Hematopoietic multipotent progenitor cell treated with erythropoietin and hydrocortisone succinate and interleukin-3 and kit ligand, for 4 days (in vitro differentiated cells): ENCODE measurements at regions not wholly inside any gene's neighbourhood (a gene's known extent, or its start where the extent isn't known, plus 50 kb on each side); places are given as distances from the start of the nearest gene placed in this dataset.
"Not testable (repeated sequence)": the region's sequence is repeated elsewhere in the genome, so short reads cannot be mapped to it uniquely, and the experiment has no call there.

ENCODE experiments used
- DNase-seq: peaks from one replicate; pipeline ENCODE4 v3.0.0-alpha.2; 2015

DNA sequence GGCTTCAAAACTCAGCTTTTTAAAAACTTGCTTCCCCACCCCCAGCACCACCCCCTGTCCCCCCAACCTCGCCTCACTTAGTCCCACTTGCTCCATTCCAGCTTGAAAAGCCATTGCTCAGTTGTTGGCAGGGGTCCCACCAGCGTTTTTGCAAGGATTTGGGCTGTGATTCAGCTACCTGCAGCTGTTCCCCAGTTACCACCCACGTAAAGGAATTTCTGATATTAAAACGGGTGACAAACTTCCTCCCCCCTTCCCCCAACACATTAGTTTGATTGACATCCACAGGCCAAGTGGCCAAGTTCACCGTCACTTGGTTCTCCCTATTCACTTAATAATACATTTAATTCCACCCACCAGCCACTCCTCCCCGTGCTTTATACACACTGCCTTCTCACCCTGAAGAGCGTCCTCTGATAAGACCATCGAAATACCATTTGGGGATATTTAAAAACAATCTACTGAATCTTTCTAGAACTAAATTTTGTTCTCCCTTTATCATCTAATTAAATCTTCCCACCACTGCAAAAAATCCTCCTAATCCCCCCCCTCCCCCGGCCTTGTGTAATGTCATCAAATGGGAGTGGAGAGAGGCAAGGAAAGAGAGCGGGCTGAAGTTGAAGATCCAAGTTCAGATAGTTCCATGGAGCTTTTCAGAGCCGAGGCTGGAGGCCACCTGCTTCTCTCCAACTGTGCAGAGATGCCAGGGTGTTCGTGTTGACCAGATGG lies 55.1 kb downstream of the SOX9 start:
- DNase-seq = no peak

DNA sequence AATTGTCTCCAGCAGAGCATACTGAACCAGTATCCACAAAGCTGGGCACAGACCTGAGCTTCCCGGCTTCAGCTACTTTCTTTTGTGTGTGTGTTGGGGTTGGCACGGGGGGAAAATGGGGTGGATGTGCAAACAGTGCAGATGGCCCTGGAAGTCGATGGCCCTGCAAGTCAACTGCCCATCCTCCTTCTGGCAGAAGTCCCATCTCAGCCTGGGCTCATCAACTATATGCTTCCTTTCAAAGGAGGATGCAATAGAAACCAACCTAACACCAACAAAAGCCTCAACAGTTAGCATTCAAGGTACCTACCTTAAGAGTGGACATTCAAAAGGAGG lies 55.7 kb downstream of the SOX9 start:
- DNase-seq = no peak

DNA sequence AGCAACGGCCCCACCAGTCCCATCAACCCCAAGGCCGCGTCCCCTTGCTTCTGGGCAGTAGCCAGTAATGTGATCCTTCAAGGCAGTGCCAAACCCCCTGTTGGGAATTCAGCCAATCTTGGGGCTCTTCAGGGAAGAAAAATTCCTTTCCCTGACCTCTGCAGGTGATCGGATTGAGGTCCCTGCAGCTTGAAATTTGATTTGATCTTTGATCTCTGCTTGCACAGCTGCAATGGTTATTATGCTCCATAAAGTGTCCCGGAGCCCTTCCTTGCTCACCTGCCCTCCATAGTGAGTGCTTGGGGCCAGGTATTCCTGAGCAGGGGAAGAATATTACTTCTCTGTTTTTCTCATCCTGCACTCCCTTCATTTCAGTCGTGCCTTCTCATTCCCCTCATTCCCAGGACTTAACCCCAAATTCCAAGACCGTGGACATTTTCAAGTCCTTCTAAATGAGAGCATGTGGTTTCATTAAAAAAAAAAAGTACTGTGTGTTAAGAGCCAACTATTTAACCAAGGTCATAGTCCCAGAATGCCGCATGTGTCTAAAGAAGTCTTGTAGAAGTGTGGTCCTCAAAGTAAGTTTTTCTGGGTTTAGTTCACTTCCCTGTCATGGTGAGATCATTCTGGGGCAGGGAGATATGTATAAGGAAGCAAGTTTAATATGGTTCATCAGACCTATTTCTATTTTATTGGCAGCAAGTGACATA lies 56.3 kb downstream of the SOX9 start:
- no peak for DNase-seq

DNA sequence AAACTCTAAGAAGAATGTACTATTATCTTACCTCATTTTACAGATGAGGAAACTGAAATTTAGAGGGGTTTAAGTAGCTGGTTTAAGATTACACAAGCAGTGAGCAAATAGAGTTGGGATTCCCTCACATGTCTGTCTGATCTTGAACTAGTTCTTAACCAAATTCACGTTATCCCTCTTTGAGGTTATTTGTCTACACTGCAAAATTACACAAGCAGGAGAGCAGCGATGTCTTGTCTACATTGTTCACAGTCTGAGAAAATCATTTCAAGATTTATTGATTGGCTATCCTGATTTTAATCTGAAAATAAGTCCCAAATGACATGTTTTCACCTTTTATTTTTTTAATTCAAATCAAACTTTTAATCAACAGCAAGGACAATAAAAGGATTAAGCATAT lies 56.9 kb downstream of the SOX9 start:
- no peak for DNase-seq

DNA sequence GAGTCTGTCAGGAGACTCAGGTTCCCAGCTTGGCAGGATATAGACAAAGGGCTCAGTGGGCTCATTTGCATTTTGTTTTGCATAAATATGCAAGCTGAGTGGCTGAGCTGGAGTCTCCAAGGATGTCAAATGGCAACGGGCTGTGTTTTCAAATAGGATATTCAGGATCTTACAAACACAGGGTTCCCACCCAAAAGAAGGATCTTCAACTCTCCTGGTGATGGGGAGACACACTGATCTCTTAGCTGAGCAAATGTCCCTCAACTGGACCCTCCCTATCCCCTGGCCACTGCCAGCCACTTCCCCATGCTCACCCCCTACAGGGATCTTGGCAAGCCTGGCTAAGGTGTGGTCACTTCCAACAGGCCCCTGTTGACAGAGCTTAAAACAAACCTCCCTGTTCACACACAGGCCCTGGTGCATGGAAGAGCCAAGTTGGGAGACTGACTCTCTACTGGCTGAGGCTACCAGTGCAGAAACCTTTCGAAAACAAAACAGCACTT lies 61.6 kb downstream of the SOX9 start:
- DNase-seq = no peak

DNA sequence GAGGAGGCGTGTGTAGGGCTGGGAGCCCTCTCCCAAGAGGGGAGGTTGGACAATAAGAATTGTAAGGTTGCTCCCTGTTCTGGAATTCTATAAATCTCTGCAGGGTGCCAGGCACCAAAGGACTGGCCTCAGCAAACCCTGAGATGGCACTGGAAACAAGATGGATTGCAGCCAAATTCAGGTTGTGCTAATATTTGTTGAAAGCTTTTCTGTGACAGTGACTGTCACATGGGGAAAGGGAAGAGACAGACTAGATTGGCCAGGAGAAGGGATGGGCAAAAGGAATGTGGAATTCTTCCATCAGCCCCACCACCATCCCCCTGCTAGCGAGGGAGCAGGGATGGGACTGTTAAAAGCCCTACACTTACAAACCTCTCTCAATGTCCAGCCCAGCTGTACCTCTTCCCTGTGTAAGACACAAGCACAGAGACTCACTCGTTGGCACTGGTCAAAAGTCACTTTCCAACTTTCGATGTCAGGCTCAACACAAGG lies 62.4 kb downstream of the SOX9 start:
- DNase-seq = no peak

DNA sequence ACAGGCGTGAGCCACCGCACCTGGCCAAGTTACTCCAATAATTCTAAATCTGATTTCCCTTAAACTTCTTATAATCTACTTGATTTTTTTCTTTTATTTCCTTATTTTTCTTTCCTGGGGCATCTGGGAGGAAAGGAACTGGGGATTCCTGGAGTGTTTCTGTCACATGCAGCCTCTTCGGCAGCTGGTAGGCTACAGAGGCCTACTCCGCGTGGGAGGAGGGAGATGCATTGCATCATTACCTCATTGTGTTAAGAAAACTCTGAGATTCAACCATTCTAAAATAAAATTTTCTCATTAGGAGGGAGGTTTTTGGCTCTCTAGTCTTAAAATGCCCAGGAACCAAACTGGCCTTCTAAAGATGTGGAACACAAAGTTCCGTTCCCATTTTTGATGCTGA lies 64.0 kb downstream of the SOX9 start:
- DNase-seq = no peak

DNA sequence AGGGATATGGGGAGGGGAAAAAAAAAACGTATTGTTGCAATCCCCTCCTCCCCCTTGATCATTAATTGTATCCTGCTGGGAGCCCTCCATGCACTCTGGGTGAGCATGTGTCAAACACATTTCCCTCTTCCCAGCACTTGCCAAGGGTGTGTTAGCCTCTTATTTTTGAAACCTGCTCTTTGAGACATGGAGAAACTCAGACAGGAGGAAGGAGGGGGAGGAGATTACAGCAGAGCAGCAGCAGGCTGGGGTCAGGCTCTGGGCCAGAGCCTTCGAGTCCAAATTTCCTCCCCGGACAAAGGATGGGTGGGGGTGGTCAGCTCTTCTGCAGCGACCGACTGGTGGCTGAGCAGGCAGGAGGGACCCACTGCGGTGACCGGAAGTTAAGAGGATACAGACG lies 64.7 kb downstream of the SOX9 start:
- no peak for DNase-seq

DNA sequence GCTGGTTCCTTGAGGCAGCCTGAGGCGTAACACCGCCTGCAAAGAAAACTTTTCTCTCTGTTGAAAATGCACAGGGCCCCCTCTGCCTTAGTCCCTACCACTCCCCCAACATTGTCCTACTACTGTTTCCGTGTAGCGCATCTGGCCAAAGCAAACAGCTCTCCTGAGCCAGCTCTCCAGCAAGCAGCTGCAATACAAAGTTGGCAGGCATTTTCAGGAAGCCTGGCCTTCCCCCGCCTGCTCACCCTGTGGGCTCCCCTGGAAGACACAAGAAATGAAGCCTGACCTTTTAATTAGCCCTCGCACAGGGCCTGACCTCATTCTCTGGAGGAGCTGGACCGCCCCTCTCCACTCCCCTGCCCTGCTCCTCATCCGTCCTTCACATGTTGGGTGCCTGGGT lies 66.7 kb downstream of the SOX9 start:
- no peak for DNase-seq

DNA sequence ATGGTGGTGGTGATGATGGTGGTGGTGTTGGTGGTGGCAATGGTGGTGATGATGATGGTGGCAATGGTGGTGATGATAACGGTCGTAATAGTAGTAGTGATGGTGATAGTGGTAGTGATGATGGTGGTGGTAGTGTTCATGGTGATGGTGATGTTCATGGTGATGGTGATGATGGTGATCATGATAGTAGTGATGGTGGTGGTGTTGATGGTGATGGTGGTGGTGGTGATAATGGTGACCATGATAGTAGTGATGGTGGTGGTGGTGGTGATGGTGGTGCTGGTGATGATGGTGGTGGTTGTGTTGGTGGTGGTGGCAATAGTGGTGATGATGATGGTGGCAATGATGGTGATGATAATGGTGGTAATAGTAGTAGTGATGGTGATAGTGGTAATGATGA lies 68.0 kb downstream of the SOX9 start:
- DNase-seq = no peak

DNA sequence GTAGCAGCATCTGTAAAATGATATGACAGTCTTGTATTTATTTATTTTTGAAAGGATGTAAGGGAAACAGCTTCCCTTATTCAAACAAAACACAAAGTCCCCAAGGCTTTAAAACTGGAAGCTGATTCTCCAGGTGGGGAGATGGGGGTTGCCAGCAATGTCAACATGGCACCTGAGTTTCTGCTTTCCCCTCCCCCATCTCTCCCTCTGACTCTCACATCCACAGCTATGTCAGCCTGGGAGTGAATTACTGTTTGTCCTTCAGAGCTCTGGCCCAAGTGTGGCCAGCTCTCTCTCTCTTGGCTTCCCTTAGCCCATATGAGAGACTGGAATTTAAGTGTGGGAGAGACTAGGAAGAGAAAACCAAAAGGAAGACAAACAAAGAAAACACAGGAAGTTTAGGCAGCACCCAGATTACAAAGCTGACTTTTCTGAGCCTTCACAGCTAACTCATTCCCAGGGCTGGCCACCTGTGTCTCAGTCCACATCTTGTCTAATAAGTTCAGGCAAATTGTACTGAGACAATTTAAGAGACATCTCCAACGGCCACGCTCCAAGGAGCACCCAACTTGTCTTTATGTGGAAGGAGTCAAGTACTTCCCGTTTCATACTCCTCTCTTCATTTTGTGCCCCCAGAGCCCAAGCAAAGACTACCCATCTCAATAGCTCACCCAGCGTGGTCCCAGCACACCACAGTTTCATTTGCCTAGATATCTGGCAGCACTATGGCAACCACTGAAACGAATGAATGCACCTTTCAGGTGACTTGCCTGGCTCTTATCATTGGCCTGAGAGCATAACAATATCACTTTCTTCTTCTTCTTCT lies 69.2 kb downstream of the SOX9 start:
- no peak for DNase-seq

DNA sequence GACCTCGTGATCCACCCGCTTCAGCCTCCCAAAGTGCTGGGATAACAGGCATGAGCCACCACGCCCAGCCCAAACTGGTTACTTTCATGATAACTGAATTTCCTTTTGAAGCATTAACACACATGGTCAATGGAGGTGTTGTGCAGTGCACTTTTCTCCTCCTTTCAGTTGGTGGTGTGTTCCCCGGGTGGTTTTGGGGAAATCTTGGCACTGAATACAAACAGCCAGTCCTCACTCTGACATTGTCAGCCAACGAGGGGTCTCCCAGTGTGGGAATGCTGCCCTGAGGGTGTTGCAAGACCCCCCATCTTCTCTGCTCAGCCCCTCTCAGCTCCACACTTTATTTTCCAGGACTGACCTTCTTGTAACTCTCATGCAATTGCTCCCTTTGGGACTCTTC lies 70.5 kb downstream of the SOX9 start:
- no peak for DNase-seq

DNA sequence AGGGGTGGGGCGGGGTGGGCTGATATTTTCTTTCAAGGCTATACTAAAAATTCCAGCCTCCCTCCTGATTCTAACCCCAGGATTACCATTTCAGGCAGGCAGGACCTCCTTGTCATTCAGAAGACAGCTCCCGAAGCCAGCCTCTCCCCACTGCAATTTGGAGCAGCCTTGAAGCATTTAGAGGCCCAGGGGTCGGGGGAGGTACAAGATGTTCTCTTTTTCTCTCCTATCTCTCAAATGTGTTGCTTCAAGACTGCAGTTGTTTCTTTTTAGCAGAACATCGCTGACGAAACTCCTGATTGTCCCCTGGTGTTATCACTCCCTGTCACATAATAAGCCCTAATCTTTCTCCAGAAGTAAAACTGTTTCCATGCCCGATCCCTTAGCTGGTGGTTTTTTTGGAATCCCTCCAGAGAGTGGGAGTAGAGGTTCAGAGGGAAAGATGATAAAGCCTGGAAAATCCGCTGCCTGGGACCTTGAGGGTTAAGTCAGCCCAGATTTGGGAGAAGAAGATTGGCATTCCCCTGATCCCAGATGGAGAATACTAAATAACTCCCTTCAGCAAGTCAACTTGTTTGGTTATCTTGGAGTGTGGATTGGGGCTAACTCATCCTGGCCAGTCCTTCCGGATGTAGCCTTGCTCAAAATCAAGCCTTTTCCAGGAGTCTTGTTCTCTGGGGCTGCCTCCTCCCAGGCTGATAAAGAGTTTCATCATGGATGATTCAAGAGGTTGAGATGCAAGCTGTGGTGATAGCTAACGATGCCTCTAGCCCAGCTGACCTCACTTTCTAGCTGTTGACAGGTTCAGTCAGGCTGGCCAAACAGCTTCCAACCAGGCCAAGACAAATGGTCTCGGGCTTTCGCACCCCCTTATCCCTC lies 71.3 kb downstream of the SOX9 start:
- DNase-seq = no peak

DNA sequence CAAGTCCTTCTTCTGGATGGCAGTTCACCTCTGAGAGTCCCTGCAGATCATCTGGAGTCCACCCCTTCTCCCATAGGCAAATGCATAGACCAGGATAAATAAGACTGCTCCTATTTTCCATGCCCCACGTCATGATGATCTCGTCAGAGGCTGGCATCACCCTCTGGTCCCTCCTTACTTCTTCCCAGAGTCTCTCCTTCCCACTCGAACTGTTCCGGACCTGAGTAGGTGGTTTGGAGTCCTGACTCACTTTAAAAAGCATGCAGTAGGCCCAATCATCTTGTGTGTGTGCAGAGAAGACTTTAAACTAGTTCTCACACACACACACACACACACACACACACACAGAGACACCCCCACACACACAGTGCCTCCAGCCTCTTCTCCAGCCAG lies 72.0 kb downstream of the SOX9 start:
- DNase-seq = no peak

DNA sequence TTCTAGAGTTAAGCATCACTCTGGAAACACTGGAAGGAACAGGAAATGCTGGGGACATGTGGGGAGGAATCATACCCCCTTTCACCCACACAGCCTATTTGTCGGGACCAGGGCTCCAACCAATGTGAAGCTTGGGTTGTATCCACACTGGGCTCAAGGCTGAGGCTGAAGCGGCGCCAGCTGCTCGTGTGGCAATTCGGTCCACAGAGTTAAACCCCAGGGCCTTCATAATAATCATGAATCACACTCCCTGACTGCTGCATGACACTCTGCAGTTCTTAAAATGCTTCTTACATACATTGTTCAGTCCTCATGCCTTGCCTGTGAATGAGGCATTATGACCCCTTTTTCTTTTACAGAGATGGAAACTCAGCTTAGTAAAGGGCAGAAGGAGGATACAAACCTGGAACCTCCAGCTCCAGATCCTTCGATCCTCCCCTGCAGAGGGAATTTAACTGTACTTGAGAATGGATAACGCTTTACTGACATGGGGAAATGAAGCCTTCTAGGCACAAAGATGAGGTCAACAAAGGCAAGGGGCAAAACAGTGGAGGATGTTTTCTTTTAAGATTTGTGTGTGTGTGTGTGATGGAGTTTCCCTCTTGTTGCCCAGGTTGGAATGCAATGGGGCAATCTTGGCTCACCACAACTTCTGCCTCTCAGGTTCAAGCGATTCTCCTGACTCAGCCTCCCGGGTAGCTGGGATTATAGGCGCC lies 72.7 kb downstream of the SOX9 start:
- DNase-seq = no peak

DNA sequence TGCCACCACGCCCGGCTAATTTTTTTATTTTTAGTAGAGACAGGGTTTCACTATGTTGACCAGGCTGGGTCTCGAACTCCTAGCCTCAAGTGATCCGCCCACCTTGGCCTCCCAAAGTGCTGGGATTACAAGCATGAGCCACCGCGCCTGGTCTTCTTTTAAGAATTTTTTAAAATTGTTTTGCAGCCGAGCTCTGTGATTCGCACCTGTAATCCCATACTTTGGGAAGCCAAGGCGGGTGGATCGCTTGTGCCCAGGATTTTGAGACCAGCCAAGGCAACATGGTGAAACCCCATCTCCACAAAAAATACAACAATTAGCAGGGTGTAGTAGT lies 73.3 kb downstream of the SOX9 start:
- not testable (repeated sequence) for DNase-seq

DNA sequence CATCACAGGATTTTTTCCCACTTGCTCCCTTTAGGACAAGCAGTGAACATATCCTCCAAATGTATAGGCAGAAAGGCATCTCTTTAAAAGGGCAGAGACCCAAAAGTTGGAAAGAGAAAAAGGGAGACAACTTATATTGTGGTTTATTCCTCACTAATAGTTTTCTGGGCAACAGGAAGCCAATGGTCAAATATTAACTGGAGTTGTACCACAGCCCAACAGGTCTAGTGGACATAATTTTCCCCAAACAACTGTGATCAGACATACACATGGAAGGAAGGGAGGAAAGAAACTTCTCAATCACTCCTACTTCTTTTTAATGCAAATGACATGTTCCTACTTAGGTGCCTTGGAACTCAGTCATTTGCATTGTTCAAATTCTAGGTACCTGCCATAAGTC lies 78.4 kb downstream of the SOX9 start:
- no peak for DNase-seq

DNA sequence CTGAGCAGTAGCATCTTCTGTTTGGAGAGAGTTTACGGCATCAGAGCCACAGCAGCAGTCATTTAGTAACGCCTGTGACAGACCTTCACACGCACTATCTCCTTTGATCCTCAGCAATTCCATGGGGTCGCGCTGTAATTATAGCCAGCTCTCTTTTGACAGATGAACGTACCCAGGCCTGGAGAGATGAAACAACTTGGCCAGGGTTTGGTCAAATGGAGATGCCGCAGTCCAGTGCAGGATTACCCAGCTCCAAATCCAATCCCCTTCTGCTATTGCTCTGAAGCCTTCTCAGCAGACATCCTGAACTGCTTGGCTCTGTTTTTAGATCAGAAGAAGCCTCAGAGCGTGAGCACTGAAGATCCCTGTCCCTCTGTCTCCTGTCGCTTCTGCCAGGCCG lies 83.9 kb downstream of the SOX9 start:
- no peak for DNase-seq

DNA sequence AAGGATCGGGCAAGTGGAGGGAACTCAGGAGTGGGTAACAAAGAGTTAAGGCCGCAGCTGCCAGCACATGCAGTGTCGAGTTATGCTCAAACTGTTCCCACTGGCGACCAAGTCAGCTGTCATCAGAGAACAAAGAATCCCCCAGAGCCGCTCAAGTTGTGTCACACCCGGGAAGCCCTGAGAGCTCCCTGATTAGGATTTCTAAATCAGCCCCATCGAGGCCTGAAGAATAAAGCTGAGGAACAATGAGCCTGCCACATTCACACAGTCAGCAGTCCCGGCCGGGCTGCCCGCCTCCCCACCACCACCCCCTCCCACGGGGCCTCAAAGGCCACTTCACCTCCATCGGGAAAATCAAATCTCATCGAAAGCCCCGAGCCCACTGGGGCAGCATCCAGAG lies 84.5 kb downstream of the SOX9 start:
- no peak for DNase-seq

DNA sequence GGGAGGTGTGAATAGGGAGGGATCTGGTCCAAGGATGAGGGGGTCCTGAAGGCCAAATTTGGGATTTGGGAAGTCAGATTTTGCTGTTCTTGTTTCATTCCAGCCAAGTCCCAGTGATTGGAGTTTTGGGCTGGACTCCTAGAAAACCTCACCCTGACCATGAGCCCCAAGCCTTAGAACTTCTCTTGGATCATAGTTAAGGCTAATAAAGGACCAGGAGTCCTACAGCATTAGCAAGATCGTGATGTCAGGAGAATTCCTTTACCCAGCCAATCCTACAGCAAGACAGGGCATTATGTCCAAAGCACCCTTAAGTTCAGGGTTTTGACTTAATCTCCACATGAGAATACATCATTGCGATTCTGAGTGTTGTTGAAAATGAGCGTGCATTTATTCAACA lies 85.0 kb downstream of the SOX9 start:
- DNase-seq = no peak

DNA sequence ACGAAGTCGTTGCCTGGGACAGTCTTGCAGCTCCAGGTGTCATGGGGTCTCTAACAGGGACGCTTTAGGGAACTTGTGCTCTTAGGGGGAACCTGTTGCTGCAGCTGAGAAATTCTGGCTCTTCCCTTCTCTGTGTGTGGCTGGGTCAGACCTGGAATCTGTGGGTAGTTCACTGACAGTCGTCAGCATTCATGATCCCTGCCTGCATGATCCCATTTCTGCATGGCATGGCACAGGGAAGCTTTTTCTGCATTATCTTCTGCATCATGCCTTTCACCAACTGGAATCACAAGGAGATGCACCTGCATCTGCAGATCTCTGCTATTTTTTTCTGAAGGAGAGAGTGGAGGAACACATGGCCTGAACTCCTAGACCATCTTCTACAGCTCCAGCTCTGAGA lies 85.6 kb downstream of the SOX9 start:
- no peak for DNase-seq

DNA sequence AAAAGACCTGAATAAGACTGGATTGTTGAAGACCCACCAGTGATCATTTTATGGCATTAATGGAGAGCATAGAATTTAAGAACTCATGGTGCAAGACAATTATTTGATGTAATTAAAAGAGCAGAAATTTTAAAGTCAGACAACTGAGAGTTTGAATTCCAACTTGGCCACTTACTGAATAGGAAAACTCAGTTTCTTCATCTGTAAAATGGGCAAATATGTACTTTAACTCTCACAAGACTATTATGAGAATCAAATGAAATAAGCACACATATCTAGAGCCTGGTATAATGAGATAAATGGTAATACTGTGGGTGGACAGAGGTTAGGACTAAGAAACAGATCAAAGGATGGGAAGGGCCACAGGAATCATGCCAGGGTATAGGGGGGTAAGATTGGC lies 88.0 kb downstream of the SOX9 start:
- no peak for DNase-seq
